Choroid plexus epithelial cell (primary cell): ENCODE measurements at regions not wholly inside any gene's neighbourhood (a gene's known extent, or its start where the extent isn't known, plus 50 kb on each side); places are given as distances from the start of the nearest gene placed in this dataset.

Experiments used
- DNase-seq: peaks from one replicate; pipeline ENCODE4 v3.0.0-alpha.2; 2010; ENCODE audit warnings: low read depth
- H3K4me3 ChIP-seq: 2 replicates; pipeline ENCODE4 v1.5.1; 2011; ENCODE audit warnings: low read depth, mild to moderate bottlenecking, control low read depth, low read length, moderate library complexity
- TF ChIP-seq, protein P1 (sequence below): conservative IDR thresholded peaks from 2 replicates; pipeline ENCODE4 v1.5.1; 2011; ENCODE audit warnings: low read depth, mild to moderate bottlenecking, control low read depth, inconsistent platforms, low read length, moderate library complexity

DNA sequence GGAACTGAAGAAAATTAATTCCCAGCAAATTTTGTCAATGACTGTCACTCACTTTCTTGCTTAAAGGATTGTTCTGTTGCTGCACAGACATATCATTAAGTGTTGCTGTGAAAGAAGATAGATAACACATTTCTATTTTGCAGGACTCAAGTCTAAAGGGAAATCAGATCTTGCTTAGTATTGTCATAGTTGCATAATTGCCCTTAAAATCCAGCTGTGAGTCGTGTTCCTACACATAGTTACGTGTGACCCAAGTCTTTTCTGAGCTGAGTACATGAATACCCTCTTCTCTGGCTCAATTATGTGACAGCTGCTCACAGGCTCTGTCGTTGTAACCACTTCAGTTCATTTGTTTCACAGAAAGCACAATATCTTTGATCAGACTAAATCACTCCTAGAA, 390.8 kb downstream of the DTWD2 start:
- TF ChIP-seq, protein P1, sequence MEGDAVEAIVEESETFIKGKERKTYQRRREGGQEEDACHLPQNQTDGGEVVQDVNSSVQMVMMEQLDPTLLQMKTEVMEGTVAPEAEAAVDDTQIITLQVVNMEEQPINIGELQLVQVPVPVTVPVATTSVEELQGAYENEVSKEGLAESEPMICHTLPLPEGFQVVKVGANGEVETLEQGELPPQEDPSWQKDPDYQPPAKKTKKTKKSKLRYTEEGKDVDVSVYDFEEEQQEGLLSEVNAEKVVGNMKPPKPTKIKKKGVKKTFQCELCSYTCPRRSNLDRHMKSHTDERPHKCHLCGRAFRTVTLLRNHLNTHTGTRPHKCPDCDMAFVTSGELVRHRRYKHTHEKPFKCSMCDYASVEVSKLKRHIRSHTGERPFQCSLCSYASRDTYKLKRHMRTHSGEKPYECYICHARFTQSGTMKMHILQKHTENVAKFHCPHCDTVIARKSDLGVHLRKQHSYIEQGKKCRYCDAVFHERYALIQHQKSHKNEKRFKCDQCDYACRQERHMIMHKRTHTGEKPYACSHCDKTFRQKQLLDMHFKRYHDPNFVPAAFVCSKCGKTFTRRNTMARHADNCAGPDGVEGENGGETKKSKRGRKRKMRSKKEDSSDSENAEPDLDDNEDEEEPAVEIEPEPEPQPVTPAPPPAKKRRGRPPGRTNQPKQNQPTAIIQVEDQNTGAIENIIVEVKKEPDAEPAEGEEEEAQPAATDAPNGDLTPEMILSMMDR, result no peak
- DNase-seq, result no peak
- no peak overlapping the region for H3K4me3 ChIP-seq

DNA sequence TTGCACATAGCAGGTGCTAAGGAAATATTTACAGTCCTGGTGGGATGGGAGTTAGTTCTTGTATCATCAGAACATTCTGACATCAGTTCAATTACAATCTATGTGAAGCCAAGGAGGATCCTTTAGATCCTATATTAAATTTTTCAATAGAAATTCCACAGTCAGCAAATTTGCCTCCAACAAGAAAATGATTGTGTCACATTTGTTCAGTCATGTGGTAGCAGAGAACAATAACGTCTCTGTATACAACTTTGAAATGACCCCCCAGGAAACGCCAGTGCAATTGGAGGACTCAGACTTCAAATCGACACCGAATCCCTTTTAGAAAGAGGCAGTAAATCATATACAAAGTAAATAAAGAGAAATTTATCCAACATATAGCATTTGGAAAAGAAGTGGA, 392.1 kb downstream of the DTWD2 start:
- no peak overlapping the region for H3K4me3 ChIP-seq
- no peak for DNase-seq
- TF ChIP-seq, protein P1, result no peak

- TF ChIP-seq, protein P1, result peak; percentile 19
- DNase-seq, result no peak
- H3K4me3 ChIP-seq, result no peak overlapping the region
Observed at GRCh38 chr5:118593003-118593328, 395.4 kb downstream of the DTWD2 start.

DNA sequence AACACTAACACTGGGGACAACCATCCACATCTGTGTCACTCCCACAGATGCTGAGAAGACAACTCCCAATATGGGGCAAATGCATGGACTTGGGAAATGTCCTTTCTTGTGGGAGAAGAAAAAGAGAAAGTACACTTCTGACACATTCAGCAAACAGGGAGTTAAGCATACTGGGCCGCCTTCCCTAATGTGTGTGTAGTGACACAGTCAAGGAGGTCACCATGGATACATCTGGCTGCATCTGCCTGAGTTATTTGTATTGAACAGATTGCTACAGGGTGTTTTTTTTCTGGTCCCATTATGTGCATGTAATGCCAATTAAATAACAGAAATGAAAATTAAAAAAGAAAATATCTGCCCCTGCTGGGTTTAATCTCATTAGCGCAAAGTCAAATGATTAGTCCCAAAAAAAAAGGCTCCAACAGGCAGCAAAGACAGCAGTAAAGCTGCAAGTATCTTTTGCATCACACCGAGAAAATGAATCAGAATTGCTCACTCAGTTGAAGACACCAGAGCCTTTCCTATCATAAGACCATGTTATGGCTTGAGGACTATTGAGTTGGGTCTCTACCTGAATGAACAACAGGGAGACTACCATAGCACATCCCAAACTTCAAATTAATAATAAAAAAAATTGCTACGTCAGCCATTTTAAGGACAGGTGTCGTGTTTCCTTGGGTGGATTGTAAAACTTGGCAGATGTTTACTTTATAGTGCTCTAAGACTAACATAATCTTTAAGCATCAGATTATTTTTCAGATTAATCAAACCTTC, 395.9 kb downstream of the DTWD2 start:
- no peak overlapping the region for H3K4me3 ChIP-seq
- TF ChIP-seq, protein P1, result no peak
- DNase-seq, result no peak

DNA sequence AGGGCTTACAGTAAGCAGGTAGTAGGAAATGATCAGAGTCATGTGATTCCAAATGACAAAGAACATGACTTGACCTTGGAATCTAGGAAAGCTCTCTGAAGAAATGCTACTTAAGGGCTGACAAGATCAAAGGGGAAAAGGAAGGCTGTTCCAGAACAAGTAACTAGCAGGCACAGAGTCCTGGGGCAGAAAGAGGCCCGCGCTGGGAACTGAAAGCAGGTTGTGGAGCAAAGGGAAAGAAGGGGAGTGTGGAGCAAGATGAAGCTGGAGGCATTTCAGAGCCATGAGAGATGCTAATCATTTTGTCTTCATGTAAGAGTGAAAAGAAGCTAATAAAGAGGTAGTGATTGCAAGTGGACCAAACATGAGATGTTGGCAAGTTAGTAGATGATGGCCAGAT, 397.5 kb downstream of the DTWD2 start:
- TF ChIP-seq, protein P1, result no peak
- no peak overlapping the region for H3K4me3 ChIP-seq
- no peak for DNase-seq

GRCh38 chr5:118580949-118581348, 407.4 kb downstream of the DTWD2 start:
- DNase-seq, result no peak
- TF ChIP-seq, protein P1, result no peak
- H3K4me3 ChIP-seq, result no peak overlapping the region

DNA sequence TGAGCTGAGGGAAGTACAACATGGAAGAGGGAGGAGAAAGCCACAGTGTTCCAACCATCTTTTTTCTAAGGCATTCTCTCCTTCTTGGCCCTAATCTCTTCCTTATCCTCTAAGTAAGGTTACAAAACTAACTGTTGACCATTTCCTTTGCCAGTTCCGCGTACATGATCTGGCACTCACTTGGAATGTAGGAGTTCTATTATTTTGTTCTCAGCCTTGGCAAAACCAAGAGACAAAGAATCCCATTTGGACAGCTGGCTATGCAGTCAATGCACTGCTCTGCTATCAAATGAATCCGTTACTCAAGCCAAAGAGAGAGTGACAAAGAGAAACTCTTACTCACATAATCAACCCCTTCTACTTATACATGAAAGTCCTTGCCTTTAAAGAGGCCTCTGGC, 410.3 kb downstream of the DTWD2 start:
- DNase-seq, result no peak
- no peak overlapping the region for H3K4me3 ChIP-seq
- TF ChIP-seq, protein P1, result no peak
